GM23338 (cell line): ENCODE measurements at regions not wholly inside any gene's neighbourhood (a gene's known extent, or its start where the extent isn't known, plus 50 kb on each side); places are given as distances from the start of the nearest gene placed in this dataset.

Experiments
- ATAC-seq: fragments of 200-7000 bp; cut with Tn5 transposase; 3 replicates; pipeline ENCODE4 v1.9.1; 2020
- DNase-seq: peaks from one replicate; pipeline ENCODE4 v3.0.0-alpha.2; 2015; ENCODE audit warnings: low spot score
- H2AFZ ChIP-seq: fragments of 200-600 bp; sonication (generic); 2 replicates; pipeline ENCODE4 v1.8.0; 2016; ENCODE audit warnings: antibody characterized with exemption, mild to moderate bottlenecking, moderate library complexity
- H3F3A ChIP-seq: fragments of 200-600 bp; sonication (generic); replicated peaks from 2 replicates; pipeline ENCODE4 v1.8.0; 2017; ENCODE audit warnings: antibody characterized with exemption, mixed run types, low read depth
- H3K27ac ChIP-seq: fragments of 200-600 bp; sonication (generic); 2 replicates; pipeline ENCODE4 v1.6.1; 2016; ENCODE audit warnings: low read depth
- H3K27me3 ChIP-seq: fragments of 200-600 bp; sonication (generic); 2 replicates; pipeline ENCODE4 v1.8.0; 2016; ENCODE audit warnings: mild to moderate bottlenecking, mixed run types, moderate library complexity; ENCODE audit not compliant: insufficient read depth
- H3K36me3 ChIP-seq: fragments of 200-600 bp; sonication (generic); 2 replicates; pipeline ENCODE4 v1.8.0; 2016; ENCODE audit warnings: mild to moderate bottlenecking; ENCODE audit not compliant: insufficient read depth
- H3K4me1 ChIP-seq: fragments of 200-600 bp; sonication (generic); 2 replicates; pipeline ENCODE4 v1.8.0; 2016; ENCODE audit warnings: mild to moderate bottlenecking, moderate library complexity; ENCODE audit not compliant: insufficient read depth
- H3K4me2 ChIP-seq: fragments of 200-600 bp; sonication (generic); 2 replicates; pipeline ENCODE4 v1.7.1; 2017; ENCODE audit warnings: mixed run types
- H3K4me3 ChIP-seq: fragments of 200-600 bp; sonication (generic); 2 replicates; pipeline ENCODE4 v1.6.1; 2016; ENCODE audit warnings: mixed run types
- H3K79me2 ChIP-seq: fragments of 200-600 bp; sonication (generic); replicated peaks from 2 replicates; pipeline ENCODE4 v1.8.0; 2017; ENCODE audit warnings: mild to moderate bottlenecking; ENCODE audit not compliant: insufficient read depth
- H3K9me2 ChIP-seq: fragments of 200-600 bp; sonication (generic); 2 replicates; pipeline ENCODE4 v1.8.0; 2017; ENCODE audit not compliant: insufficient read depth
- H4K20me1 ChIP-seq: fragments of 200-600 bp; sonication (generic); replicated peaks from 2 replicates; pipeline ENCODE4 v1.8.0; 2017; ENCODE audit warnings: mild to moderate bottlenecking; ENCODE audit not compliant: insufficient read depth
- H3K27ac Mint-ChIP-seq: 2 replicates; pipeline ENCODE4 v1.8.0; 2020; ENCODE audit warnings: inconsistent platforms, mild to moderate bottlenecking, moderate library complexity, mixed read lengths
- H3K27me3 Mint-ChIP-seq: 3 replicates; pipeline ENCODE4 v1.8.0; 2022; ENCODE audit warnings: low read depth, mild to moderate bottlenecking, moderate library complexity, mixed read lengths, inconsistent platforms; ENCODE audit not compliant: insufficient read depth, poor library complexity
- H3K36me3 Mint-ChIP-seq: 3 replicates; pipeline ENCODE4 v1.8.0; 2021; ENCODE audit warnings: low read depth, mild to moderate bottlenecking, inconsistent platforms, moderate library complexity, mixed read lengths
- H3K4me1 Mint-ChIP-seq: 3 replicates; pipeline ENCODE4 v1.8.0; 2020; ENCODE audit warnings: mild to moderate bottlenecking, inconsistent platforms, mixed read lengths
- H3K4me3 Mint-ChIP-seq: 3 replicates; pipeline ENCODE4 v1.8.0; 2021; ENCODE audit warnings: moderate library complexity, mild to moderate bottlenecking, inconsistent platforms, mixed read lengths
- H3K9me3 Mint-ChIP-seq: 3 replicates; pipeline ENCODE4 v1.8.0; 2020; ENCODE audit warnings: moderate library complexity, mild to moderate bottlenecking, inconsistent platforms, mixed read lengths
- CREB1 ChIP-seq: fragments of 250-450 bp; sonication (Bioruptor Pico); IDR thresholded peaks from 2 replicates; pipeline ENCODE4 v1.5.0; 2020; ENCODE audit warnings: low read depth, mild to moderate bottlenecking, moderate library complexity
- EZH2 ChIP-seq: fragments of 200-600 bp; sonication (generic); IDR thresholded peaks from one replicate; pipeline ENCODE4 v1.8.0; 2017; ENCODE audit warnings: antibody characterized with exemption, mild to moderate bottlenecking, low read depth; ENCODE audit not compliant: unreplicated experiment
- NANOG ChIP-seq: IDR thresholded peaks from 2 replicates; pipeline ENCODE4 v1.6.1; 2016; ENCODE audit warnings: antibody characterized with exemption, borderline replicate concordance
- STAT1 ChIP-seq: IDR thresholded peaks from one replicate; pipeline ENCODE4 v1.6.1; 2016; ENCODE audit warnings: antibody characterized with exemption; ENCODE audit not compliant: unreplicated experiment
- ZNF114 ChIP-seq: fragments of 250-450 bp; sonication (Bioruptor Pico); IDR thresholded peaks from 2 replicates; pipeline ENCODE4 v1.5.0; 2020; ENCODE audit warnings: mild to moderate bottlenecking, moderate library complexity
- TF ChIP-seq, protein P1 (sequence below): IDR thresholded peaks from 2 replicates; pipeline ENCODE4 v1.6.1; 2016; ENCODE audit warnings: antibody characterized with exemption
- TF ChIP-seq, protein P2 (sequence below): fragments of 250-450 bp; sonication (Bioruptor Pico); IDR thresholded peaks from 2 replicates; pipeline ENCODE4 v1.5.0; 2020; ENCODE audit warnings: mild to moderate bottlenecking, moderate library complexity
- TF ChIP-seq, protein P3 (sequence below): IDR thresholded peaks from one replicate; pipeline ENCODE4 v1.6.1; 2018; ENCODE audit warnings: antibody characterized with exemption; ENCODE audit not compliant: unreplicated experiment

DNA sequence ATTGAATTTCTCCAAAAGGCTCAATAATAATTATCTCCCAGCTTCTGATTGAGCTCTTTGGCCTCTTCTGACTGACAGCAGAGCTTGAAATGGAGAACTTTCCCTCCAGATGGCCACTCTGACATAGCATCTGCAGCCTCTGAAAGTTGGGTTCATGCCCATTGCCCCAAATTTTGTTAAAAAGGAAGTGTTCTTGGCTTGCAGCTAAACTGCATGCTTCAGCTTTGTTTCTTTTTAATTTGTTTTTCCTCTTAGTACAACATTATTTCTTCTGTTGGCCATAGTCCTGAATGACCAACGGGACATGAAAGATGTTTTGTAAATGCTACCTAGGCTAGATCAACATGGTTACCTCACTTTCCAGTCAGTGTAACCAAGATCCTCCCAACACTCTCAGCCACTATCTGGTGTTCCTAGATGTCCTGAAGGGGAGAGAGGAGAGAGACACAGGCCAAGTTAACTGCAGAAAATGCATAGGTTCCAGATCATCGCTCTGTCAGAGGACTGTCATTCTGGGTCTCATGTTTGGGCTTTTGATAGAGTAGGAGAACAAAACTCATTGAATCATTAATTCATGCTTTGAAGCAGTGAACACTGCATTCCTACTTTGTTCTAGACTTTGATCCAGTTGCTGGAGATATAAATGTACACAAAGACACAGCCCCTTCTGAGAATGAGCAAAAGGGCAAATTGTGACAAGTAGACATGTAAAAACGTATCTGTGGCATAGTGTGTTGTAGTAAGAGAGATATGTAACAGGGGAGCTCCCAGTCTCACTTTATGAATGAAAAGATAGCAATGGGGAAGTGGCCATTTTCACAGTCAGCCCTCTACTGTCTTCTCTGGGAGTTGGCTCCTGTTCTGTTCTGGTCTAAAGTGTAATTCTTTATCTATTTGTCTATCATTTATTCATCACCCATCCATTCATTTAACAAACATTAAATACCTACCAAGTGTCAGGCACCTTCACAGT is 156.2 kb downstream of the ZNF621 start:
- Histone ChIP-seq H2AFZ (peak overlapping the region; percentile 56; the same call in 1 of the 2 replicates), H3K79me2 (no peaks in the 10 kb centered on the region), H3F3A (no peaks in the 10 kb centered on the region), H3K27ac (no peak overlapping the region), H4K20me1 (no peaks in the 10 kb centered on the region), H3K4me1 (no peaks in the 10 kb centered on the region), H3K27me3 (no peaks in the 10 kb centered on the region), H3K4me3 (no peak overlapping the region), H3K36me3 (no peaks in the 10 kb centered on the region), H3K9me2 (peaks cover 7% of the 10 kb centered on the region; the same call in 1 of the 2 replicates), H3K4me2 (no peak overlapping the region)
- Mint-ChIP-seq H3K9me3 (no peaks in the 10 kb centered on the region), H3K27me3 (no peaks in the 10 kb centered on the region), H3K36me3 (no peaks in the 10 kb centered on the region), H3K27ac (no peak overlapping the region), H3K4me3 (no peak overlapping the region), H3K4me1 (peaks cover 14% of the 10 kb centered on the region; the same call in 2 of the 3 replicates)
- DNase-seq (no peak), ATAC-seq (no peak)
- no peak for TF ChIP-seq STAT1
- TF ChIP-seq EZH2: no peak
- no peak for TF ChIP-seq ZNF114 (CRISPR knock-in tag)
- TF ChIP-seq, protein P1, sequence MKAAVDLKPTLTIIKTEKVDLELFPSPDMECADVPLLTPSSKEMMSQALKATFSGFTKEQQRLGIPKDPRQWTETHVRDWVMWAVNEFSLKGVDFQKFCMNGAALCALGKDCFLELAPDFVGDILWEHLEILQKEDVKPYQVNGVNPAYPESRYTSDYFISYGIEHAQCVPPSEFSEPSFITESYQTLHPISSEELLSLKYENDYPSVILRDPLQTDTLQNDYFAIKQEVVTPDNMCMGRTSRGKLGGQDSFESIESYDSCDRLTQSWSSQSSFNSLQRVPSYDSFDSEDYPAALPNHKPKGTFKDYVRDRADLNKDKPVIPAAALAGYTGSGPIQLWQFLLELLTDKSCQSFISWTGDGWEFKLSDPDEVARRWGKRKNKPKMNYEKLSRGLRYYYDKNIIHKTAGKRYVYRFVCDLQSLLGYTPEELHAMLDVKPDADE: no peak
- TF ChIP-seq, protein P2, sequence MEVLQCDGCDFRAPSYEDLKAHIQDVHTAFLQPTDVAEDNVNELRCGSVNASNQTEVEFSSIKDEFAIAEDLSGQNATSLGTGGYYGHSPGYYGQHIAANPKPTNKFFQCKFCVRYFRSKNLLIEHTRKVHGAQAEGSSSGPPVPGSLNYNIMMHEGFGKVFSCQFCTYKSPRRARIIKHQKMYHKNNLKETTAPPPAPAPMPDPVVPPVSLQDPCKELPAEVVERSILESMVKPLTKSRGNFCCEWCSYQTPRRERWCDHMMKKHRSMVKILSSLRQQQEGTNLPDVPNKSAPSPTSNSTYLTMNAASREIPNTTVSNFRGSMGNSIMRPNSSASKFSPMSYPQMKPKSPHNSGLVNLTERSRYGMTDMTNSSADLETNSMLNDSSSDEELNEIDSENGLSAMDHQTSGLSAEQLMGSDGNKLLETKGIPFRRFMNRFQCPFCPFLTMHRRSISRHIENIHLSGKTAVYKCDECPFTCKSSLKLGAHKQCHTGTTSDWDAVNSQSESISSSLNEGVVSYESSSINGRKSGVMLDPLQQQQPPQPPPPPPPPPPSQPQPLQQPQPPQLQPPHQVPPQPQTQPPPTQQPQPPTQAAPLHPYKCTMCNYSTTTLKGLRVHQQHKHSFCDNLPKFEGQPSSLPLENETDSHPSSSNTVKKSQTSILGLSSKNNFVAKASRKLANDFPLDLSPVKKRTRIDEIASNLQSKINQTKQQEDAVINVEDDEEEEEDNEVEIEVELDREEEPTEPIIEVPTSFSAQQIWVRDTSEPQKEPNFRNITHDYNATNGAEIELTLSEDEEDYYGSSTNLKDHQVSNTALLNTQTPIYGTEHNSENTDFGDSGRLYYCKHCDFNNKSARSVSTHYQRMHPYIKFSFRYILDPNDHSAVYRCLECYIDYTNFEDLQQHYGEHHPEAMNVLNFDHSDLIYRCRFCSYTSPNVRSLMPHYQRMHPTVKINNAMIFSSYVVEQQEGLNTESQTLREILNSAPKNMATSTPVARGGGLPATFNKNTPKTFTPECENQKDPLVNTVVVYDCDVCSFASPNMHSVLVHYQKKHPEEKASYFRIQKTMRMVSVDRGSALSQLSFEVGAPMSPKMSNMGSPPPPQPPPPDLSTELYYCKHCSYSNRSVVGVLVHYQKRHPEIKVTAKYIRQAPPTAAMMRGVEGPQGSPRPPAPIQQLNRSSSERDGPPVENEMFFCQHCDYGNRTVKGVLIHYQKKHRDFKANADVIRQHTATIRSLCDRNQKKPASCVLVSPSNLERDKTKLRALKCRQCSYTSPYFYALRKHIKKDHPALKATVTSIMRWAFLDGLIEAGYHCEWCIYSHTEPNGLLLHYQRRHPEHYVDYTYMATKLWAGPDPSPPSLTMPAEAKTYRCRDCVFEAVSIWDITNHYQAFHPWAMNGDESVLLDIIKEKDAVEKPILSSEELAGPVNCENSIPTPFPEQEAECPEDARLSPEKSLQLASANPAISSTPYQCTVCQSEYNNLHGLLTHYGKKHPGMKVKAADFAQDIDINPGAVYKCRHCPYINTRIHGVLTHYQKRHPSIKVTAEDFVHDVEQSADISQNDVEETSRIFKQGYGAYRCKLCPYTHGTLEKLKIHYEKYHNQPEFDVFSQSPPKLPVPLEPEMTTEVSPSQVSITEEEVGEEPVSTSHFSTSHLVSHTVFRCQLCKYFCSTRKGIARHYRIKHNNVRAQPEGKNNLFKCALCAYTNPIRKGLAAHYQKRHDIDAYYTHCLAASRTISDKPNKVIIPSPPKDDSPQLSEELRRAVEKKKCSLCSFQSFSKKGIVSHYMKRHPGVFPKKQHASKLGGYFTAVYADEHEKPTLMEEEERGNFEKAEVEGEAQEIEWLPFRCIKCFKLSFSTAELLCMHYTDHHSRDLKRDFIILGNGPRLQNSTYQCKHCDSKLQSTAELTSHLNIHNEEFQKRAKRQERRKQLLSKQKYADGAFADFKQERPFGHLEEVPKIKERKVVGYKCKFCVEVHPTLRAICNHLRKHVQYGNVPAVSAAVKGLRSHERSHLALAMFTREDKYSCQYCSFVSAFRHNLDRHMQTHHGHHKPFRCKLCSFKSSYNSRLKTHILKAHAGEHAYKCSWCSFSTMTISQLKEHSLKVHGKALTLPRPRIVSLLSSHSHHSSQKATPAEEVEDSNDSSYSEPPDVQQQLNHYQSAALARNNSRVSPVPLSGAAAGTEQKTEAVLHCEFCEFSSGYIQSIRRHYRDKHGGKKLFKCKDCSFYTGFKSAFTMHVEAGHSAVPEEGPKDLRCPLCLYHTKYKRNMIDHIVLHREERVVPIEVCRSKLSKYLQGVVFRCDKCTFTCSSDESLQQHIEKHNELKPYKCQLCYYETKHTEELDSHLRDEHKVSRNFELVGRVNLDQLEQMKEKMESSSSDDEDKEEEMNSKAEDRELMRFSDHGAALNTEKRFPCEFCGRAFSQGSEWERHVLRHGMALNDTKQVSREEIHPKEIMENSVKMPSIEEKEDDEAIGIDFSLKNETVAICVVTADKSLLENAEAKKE (CRISPR knock-in tag): no peak
- TF ChIP-seq NANOG: no peak
- TF ChIP-seq, protein P3, sequence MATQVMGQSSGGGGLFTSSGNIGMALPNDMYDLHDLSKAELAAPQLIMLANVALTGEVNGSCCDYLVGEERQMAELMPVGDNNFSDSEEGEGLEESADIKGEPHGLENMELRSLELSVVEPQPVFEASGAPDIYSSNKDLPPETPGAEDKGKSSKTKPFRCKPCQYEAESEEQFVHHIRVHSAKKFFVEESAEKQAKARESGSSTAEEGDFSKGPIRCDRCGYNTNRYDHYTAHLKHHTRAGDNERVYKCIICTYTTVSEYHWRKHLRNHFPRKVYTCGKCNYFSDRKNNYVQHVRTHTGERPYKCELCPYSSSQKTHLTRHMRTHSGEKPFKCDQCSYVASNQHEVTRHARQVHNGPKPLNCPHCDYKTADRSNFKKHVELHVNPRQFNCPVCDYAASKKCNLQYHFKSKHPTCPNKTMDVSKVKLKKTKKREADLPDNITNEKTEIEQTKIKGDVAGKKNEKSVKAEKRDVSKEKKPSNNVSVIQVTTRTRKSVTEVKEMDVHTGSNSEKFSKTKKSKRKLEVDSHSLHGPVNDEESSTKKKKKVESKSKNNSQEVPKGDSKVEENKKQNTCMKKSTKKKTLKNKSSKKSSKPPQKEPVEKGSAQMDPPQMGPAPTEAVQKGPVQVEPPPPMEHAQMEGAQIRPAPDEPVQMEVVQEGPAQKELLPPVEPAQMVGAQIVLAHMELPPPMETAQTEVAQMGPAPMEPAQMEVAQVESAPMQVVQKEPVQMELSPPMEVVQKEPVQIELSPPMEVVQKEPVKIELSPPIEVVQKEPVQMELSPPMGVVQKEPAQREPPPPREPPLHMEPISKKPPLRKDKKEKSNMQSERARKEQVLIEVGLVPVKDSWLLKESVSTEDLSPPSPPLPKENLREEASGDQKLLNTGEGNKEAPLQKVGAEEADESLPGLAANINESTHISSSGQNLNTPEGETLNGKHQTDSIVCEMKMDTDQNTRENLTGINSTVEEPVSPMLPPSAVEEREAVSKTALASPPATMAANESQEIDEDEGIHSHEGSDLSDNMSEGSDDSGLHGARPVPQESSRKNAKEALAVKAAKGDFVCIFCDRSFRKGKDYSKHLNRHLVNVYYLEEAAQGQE: no peak
- no peak for TF ChIP-seq CREB1 (CRISPR knock-in tag)
